Activated naive CD8-positive, alpha-beta T cell treated with anti-CD3 and anti-CD28 coated beads for 36 hours (primary cell): ENCODE measurements at regions not wholly inside any gene's neighbourhood (a gene's known extent, or its start where the extent isn't known, plus 50 kb on each side); places are given as distances from the start of the nearest gene placed in this dataset.

Experiments used
- DNase-seq: peaks from one replicate; pipeline ENCODE4 v3.0.0; 2021
- H3K27ac Mint-ChIP-seq: one replicate; pipeline ENCODE4 v1.8.0; 2022; ENCODE audit warnings: mild to moderate bottlenecking, moderate library complexity, mixed read lengths
- H3K27me3 Mint-ChIP-seq: one replicate; pipeline ENCODE4 v1.8.0; 2022; ENCODE audit warnings: mild to moderate bottlenecking, mixed read lengths
- H3K36me3 Mint-ChIP-seq: one replicate; pipeline ENCODE4 v1.8.0; 2021; ENCODE audit warnings: mild to moderate bottlenecking, mixed read lengths
- H3K4me1 Mint-ChIP-seq: one replicate; pipeline ENCODE4 v1.8.0; 2021; ENCODE audit warnings: mixed read lengths
- H3K4me3 Mint-ChIP-seq: one replicate; pipeline ENCODE4 v1.8.0; 2022; ENCODE audit warnings: mild to moderate bottlenecking, moderate library complexity, mixed read lengths
- H3K9me3 Mint-ChIP-seq: one replicate; pipeline ENCODE4 v1.8.0; 2022; ENCODE audit warnings: mixed read lengths

- Mint-ChIP-seq H3K4me3 (no peak overlapping the region), H3K27ac (no peak overlapping the region), H3K4me1 (no peaks in the 10 kb centered on the region), H3K9me3 (no peaks in the 10 kb centered on the region), H3K27me3 (no peaks in the 10 kb centered on the region), H3K36me3 (no peaks in the 10 kb centered on the region)
- DNase-seq, result no peak
Observed at GRCh38 chr20:48100483-48100882, 315.2 kb upstream of the SULF2 start.

DNA sequence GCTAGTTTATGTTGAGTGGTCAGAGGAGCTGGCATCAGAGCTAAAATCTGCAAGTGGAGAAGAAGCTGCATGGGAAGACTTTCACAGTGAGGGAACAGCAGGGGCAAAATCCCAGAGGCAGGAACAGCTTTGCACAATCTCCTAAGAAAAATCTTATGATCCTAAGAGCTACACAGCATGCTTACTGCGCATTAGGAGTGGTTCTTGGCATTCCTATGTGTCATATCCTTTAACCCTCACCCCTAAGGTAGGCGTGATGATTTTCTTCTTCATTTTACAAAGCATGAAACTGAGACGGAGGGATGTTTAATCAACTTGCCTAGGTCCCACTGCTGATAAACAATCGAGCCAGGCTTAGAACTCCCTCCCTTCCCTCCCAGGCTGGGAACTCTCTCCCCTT is 313.6 kb upstream of the SULF2 start:
- Mint-ChIP-seq H3K9me3 (no peaks in the 10 kb centered on the region), H3K4me3 (no peak overlapping the region), H3K27ac (no peak overlapping the region), H3K27me3 (no peaks in the 10 kb centered on the region), H3K36me3 (no peaks in the 10 kb centered on the region), H3K4me1 (no peaks in the 10 kb centered on the region)
- no peak for DNase-seq

- no peak overlapping the region for H3K27ac Mint-ChIP-seq
- peaks cover 7% of the 10 kb centered on the region for H3K27me3 Mint-ChIP-seq
- H3K4me3 Mint-ChIP-seq, result no peak overlapping the region
- no peak for DNase-seq
- no peaks in the 10 kb centered on the region for H3K9me3 Mint-ChIP-seq
- H3K36me3 Mint-ChIP-seq, result no peaks in the 10 kb centered on the region
- H3K4me1 Mint-ChIP-seq, result no peaks in the 10 kb centered on the region
Observed at GRCh38 chr20:48098099-48098498, 312.8 kb upstream of the SULF2 start.

GRCh38 chr20:48096957-48097890 is 311.9 kb upstream of the SULF2 start:
- no peak for DNase-seq
- Mint-ChIP-seq H3K4me1 (no peaks in the 10 kb centered on the region), H3K9me3 (no peaks in the 10 kb centered on the region), H3K27ac (no peak overlapping the region), H3K27me3 (peaks cover 8% of the 10 kb centered on the region), H3K4me3 (no peak overlapping the region), H3K36me3 (no peaks in the 10 kb centered on the region)

GRCh38 chr20:48096212-48096875 is 311.1 kb upstream of the SULF2 start:
- Mint-ChIP-seq H3K4me1 (no peaks in the 10 kb centered on the region), H3K27ac (no peak overlapping the region), H3K4me3 (no peak overlapping the region), H3K36me3 (no peaks in the 10 kb centered on the region), H3K9me3 (no peaks in the 10 kb centered on the region), H3K27me3 (peaks cover 8% of the 10 kb centered on the region)
- no peak for DNase-seq

DNA sequence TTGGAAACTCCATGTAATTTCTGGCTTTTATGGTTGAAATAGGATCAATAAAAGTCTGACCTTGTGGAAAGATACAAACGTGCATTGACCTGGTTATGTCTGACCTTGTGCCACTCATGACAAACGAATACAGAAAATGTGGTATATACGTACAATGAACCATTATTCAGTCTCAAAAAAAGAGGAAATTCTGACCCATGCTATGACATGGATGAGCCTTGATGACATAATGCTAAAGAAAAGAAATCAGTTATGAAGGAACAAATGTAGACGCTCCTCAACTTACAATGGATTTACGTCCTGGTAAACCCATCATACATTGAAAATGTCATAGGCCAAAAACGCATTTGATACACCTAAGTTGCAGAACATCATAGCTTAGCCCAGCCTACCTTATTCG is 309.7 kb upstream of the SULF2 start:
- DNase-seq, result no peak
- Mint-ChIP-seq H3K9me3 (no peaks in the 10 kb centered on the region), H3K4me3 (no peak overlapping the region), H3K27ac (no peak overlapping the region), H3K4me1 (no peaks in the 10 kb centered on the region), H3K27me3 (peaks cover 8% of the 10 kb centered on the region), H3K36me3 (no peaks in the 10 kb centered on the region)

GRCh38 chr20:48094196-48094749 is 309.0 kb upstream of the SULF2 start:
- Mint-ChIP-seq H3K27ac (no peak overlapping the region), H3K27me3 (peaks cover 13% of the 10 kb centered on the region), H3K4me3 (no peak overlapping the region), H3K9me3 (no peaks in the 10 kb centered on the region), H3K4me1 (no peaks in the 10 kb centered on the region), H3K36me3 (no peaks in the 10 kb centered on the region)
- no peak for DNase-seq

DNA sequence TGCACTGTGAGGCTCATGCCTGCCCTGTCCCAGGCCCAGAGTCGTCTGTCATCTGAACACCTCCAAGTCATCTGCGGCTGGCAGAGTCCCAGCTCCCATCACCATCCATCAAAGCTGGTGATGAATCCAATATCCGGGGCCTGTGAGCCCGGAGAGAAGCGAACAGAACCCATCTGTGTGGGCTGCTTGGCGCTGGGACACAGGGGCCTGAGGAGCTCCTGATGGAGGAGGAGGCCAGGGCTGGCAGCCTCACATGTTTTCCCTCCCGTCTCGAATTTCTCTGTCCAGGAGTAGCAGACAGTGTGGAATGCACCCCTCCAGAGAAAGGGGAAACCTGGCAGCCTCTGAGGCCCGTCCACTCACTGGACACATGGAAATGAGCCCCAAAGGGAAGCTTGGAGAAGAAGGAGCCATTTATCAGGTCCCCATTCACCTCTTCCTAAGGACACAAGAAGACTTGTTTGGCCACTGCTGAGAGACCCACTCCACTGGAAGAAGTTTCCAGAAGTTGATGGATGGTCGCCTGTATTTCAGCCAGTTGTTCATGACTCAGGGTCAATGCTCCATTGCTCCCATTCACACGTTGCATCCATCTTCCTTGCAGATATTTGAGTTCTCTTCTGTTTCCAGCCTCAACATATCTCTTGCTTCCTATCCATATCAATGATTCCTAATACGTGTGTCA is 307.5 kb upstream of the SULF2 start:
- no peaks in the 10 kb centered on the region for H3K36me3 Mint-ChIP-seq
- no peaks in the 10 kb centered on the region for H3K9me3 Mint-ChIP-seq
- H3K27ac Mint-ChIP-seq, result no peak overlapping the region
- peaks cover 13% of the 10 kb centered on the region for H3K27me3 Mint-ChIP-seq
- no peak for DNase-seq
- H3K4me1 Mint-ChIP-seq, result no peaks in the 10 kb centered on the region
- no peak overlapping the region for H3K4me3 Mint-ChIP-seq

DNA sequence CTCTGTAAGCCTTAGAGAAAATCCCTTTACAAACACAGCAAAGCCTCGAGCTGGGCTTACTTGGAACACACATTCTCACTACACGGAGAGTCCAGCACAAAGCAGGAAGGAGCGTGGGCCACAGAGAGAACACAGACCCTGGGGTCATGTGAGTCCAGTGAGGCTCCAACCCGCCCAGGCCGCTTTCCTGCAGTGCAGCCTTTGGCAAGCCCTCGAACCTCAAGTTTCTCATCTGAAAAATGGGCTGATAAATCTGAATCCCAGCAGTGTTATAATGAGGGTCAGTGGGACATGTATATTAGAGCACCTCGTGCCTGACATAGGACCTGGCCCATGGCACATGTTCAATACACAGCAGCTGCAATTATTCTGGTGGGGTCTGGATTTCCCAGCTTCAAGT is 305.5 kb upstream of the SULF2 start:
- Mint-ChIP-seq H3K27me3 (peaks cover 13% of the 10 kb centered on the region), H3K36me3 (no peaks in the 10 kb centered on the region), H3K4me1 (no peaks in the 10 kb centered on the region), H3K27ac (no peak overlapping the region), H3K4me3 (no peak overlapping the region), H3K9me3 (no peaks in the 10 kb centered on the region)
- no peak for DNase-seq

- H3K27ac Mint-ChIP-seq, result no peak overlapping the region
- H3K4me1 Mint-ChIP-seq, result no peaks in the 10 kb centered on the region
- no peaks in the 10 kb centered on the region for H3K36me3 Mint-ChIP-seq
- no peaks in the 10 kb centered on the region for H3K9me3 Mint-ChIP-seq
- no peak for DNase-seq
- H3K4me3 Mint-ChIP-seq, result no peak overlapping the region
- H3K27me3 Mint-ChIP-seq, result peaks cover 13% of the 10 kb centered on the region
Observed at GRCh38 chr20:48090314-48090713, 305.0 kb upstream of the SULF2 start.

- Mint-ChIP-seq H3K4me3 (no peak overlapping the region), H3K9me3 (peaks cover 5% of the 10 kb centered on the region), H3K36me3 (no peaks in the 10 kb centered on the region), H3K27me3 (peaks cover 7% of the 10 kb centered on the region), H3K27ac (no peak overlapping the region), H3K4me1 (no peaks in the 10 kb centered on the region)
- no peak for DNase-seq
Observed at GRCh38 chr20:48080583-48080982, 295.3 kb upstream of the SULF2 start.

GRCh38 chr20:48079028-48079427 is 293.7 kb upstream of the SULF2 start:
- Mint-ChIP-seq H3K4me1 (no peaks in the 10 kb centered on the region), H3K4me3 (no peak overlapping the region), H3K9me3 (peaks cover 1% of the 10 kb centered on the region), H3K27me3 (peaks cover 11% of the 10 kb centered on the region), H3K36me3 (no peaks in the 10 kb centered on the region), H3K27ac (no peak overlapping the region)
- DNase-seq, result no peak

DNA sequence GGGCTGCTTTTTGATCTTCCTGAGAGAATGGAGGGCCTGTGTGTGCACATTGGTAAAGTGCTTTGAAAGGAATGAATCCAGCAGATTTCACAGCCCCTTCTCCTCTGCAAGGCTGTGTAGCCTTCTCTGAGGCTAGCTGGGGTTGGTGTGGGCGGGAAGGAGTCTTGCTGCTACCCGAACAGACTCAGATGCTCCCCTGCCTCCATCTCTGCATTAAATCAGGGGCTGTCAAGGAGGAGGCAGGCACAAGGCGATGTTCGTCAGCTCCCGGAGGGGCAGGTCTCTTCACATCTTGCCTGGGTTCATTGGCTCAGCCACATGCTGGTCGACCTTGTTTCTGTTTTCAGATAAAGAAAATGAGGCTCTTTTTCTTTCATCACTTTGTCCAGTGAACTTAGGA is 291.5 kb upstream of the SULF2 start:
- Mint-ChIP-seq H3K4me1 (no peaks in the 10 kb centered on the region), H3K4me3 (no peak overlapping the region), H3K27me3 (peaks cover 4% of the 10 kb centered on the region), H3K36me3 (no peaks in the 10 kb centered on the region), H3K9me3 (no peaks in the 10 kb centered on the region), H3K27ac (no peak overlapping the region)
- no peak for DNase-seq

DNA sequence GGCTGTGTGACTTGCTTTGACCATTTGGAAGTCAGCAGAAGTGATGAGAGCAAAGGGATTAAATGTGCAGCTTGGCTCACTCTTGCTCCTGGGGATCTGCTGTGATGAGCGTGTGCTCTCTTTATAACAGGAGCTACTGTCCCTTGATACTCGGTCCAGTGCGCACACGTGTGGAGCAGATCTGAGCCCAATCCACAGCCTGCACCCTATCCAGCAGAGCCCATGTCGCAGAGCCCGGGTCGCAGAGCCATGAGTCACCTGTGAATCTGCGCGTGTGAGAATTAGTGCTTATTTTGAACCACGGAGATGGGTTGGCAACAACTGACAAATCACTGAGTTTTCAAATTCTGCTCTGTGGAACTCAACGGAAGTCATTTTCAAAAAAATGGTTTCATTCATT is 291.0 kb upstream of the SULF2 start:
- no peak for DNase-seq
- no peaks in the 10 kb centered on the region for H3K9me3 Mint-ChIP-seq
- no peak overlapping the region for H3K4me3 Mint-ChIP-seq
- no peaks in the 10 kb centered on the region for H3K36me3 Mint-ChIP-seq
- no peaks in the 10 kb centered on the region for H3K4me1 Mint-ChIP-seq
- no peak overlapping the region for H3K27ac Mint-ChIP-seq
- peaks cover 4% of the 10 kb centered on the region for H3K27me3 Mint-ChIP-seq

- DNase-seq, result no peak
- Mint-ChIP-seq H3K36me3 (no peaks in the 10 kb centered on the region), H3K27ac (no peak overlapping the region), H3K9me3 (no peaks in the 10 kb centered on the region), H3K4me1 (no peaks in the 10 kb centered on the region), H3K4me3 (no peak overlapping the region), H3K27me3 (peaks cover 5% of the 10 kb centered on the region)
Observed at GRCh38 chr20:48075591-48076174, 290.4 kb upstream of the SULF2 start.
